ENCODE measurements at regions not wholly inside any gene's neighbourhood (a gene's known extent, or its start where the extent isn't known, plus 50 kb on each side); places are given as distances from the start of the nearest gene placed in this dataset.

DNA sequence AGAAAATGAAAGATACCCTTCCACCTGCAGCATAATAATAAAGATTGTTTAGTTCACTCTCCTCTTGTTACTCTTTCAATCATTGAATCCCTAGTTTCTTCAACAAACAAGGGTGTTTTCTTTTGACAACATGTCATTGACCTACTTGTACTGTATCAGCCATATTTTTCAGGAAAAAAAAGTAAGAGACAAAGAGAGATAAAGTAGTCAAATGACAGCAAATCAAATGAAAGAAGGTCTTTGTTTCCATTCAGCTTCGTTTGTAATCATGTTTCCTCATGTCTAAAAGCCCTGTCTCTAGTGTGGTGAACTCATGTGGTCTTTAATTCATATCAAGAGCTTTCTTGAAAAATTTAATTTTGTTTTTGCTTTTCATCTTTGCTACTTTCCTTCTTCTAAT is 557.8 kb upstream of the LRATD1 start:
- TF ChIP-seq, protein P1, sequence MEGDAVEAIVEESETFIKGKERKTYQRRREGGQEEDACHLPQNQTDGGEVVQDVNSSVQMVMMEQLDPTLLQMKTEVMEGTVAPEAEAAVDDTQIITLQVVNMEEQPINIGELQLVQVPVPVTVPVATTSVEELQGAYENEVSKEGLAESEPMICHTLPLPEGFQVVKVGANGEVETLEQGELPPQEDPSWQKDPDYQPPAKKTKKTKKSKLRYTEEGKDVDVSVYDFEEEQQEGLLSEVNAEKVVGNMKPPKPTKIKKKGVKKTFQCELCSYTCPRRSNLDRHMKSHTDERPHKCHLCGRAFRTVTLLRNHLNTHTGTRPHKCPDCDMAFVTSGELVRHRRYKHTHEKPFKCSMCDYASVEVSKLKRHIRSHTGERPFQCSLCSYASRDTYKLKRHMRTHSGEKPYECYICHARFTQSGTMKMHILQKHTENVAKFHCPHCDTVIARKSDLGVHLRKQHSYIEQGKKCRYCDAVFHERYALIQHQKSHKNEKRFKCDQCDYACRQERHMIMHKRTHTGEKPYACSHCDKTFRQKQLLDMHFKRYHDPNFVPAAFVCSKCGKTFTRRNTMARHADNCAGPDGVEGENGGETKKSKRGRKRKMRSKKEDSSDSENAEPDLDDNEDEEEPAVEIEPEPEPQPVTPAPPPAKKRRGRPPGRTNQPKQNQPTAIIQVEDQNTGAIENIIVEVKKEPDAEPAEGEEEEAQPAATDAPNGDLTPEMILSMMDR (conservative IDR thresholded peaks at IDR 0.05; ENCODE audit: low read length): no peak
- TF ChIP-seq EZH2phosphoT487 (IDR thresholded peaks at IDR 0.05; ENCODE audit: borderline replicate concordance, low read depth, low read length): no peak
